ENCODE measurements at regions not wholly inside any gene's neighbourhood (a gene's known extent, or its start where the extent isn't known, plus 50 kb on each side); places are given as distances from the start of the nearest gene placed in this dataset.
"Not testable (repeated sequence)": the region's sequence is repeated elsewhere in the genome, so short reads cannot be mapped to it uniquely, and the experiment has no call there.

DNA sequence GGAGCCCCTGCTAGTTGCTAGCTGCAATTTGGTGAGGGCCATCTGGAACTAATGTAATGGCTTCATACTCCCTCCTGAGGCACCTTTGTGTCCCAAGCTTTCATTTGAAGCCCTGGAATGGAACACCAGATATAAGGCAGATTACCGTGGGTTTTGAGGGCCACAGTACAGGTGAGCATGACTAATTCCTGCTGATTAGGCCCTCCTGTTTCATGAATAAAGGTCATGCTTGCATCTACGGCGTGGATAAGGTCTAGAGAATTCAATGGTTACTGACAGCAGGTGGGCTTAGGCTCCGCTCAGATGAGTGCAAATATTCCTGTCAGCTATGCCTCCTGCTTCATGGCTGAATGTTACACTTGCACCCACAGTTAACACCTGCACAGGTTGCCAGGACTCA is 495.4 kb downstream of the NAP1L3 start:
- no peaks in the 10 kb centered on the region for H3K4me1 Mint-ChIP-seq (ENCODE audit: insufficient read depth, unreplicated experiment)
- H3K4me3 Mint-ChIP-seq (ENCODE audit: unreplicated experiment), result no peak overlapping the region
- H3K9me3 Mint-ChIP-seq (ENCODE audit: unreplicated experiment), result peaks cover 22% of the 10 kb centered on the region
- no peak overlapping the region for H3K27ac Mint-ChIP-seq (ENCODE audit: low read depth, unreplicated experiment)
- H3K27me3 Mint-ChIP-seq (ENCODE audit: insufficient read depth, unreplicated experiment), result no peaks in the 10 kb centered on the region
- no peak for DNase-seq (ENCODE audit: unreplicated experiment)
- ChIA-PET CTCF (no interaction called here), POLR2A (no interaction called here)
- intact Hi-C loops (cut with micrococcal nuclease), result no loop called here
- H3K36me3 Mint-ChIP-seq (ENCODE audit: insufficient read depth, unreplicated experiment), result no peaks in the 10 kb centered on the region
- no TSS peak for BruUV-seq (replicated peaks)
- TF ChIP-seq, protein P1, sequence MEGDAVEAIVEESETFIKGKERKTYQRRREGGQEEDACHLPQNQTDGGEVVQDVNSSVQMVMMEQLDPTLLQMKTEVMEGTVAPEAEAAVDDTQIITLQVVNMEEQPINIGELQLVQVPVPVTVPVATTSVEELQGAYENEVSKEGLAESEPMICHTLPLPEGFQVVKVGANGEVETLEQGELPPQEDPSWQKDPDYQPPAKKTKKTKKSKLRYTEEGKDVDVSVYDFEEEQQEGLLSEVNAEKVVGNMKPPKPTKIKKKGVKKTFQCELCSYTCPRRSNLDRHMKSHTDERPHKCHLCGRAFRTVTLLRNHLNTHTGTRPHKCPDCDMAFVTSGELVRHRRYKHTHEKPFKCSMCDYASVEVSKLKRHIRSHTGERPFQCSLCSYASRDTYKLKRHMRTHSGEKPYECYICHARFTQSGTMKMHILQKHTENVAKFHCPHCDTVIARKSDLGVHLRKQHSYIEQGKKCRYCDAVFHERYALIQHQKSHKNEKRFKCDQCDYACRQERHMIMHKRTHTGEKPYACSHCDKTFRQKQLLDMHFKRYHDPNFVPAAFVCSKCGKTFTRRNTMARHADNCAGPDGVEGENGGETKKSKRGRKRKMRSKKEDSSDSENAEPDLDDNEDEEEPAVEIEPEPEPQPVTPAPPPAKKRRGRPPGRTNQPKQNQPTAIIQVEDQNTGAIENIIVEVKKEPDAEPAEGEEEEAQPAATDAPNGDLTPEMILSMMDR (IDR thresholded peaks at IDR 0.05; ENCODE audit: unreplicated experiment), result no peak

DNA sequence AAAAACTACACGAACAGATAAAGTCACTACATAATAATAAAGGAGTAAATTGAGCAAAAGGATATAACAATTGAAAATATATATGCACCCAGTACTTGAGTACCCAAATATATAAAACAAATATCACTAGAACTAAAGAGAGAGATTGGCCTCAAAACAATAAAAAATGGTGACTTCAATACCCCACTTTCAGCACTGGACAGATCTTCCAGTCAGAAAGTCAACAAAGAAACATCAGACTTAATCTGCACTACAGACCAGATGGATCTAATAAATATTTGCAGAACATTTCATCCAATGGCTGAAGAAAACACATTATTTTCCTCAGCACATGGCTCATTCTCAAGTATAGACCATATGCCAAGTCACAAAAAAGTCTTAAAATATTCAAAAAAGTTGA is 503.6 kb downstream of the NAP1L3 start:
- DNase-seq (ENCODE audit: unreplicated experiment), result no peak
- no peak overlapping the region for H3K4me3 Mint-ChIP-seq (ENCODE audit: unreplicated experiment)
- ChIA-PET POLR2A (no interaction called here), CTCF (no interaction called here)
- TF ChIP-seq, protein P1 (IDR thresholded peaks at IDR 0.05; ENCODE audit: unreplicated experiment), result no peak
- no peaks in the 10 kb centered on the region for H3K36me3 Mint-ChIP-seq (ENCODE audit: insufficient read depth, unreplicated experiment)
- BruUV-seq (replicated peaks), result no TSS peak
- intact Hi-C loops (cut with micrococcal nuclease), result no loop called here
- no peak overlapping the region for H3K27ac Mint-ChIP-seq (ENCODE audit: low read depth, unreplicated experiment)
- H3K27me3 Mint-ChIP-seq (ENCODE audit: insufficient read depth, unreplicated experiment), result no peaks in the 10 kb centered on the region
- H3K9me3 Mint-ChIP-seq (ENCODE audit: unreplicated experiment), result peaks cover 41% of the 10 kb centered on the region
- no peaks in the 10 kb centered on the region for H3K4me1 Mint-ChIP-seq (ENCODE audit: insufficient read depth, unreplicated experiment)

DNA sequence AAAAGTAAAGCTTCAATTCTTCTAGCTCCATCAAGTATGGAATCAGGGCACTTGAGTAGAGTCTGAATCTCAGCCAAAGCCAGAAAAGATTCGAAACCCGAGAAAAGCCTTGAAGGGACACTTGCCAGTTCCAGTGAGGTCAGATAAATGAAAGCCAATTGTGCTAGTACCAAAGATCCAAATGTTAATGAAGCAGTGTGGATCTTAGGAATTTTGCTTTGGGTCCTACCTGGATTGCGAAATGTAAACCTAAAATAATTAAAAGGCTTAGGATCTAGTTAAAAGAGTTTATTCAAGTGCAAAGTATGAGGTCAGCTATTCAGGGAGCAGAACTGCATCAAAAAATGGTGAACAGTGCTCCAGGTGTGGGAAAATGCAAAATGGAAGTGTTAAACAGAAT is 552.6 kb downstream of the NAP1L3 start:
- no peaks in the 10 kb centered on the region for H3K4me1 Mint-ChIP-seq (ENCODE audit: insufficient read depth, unreplicated experiment)
- peaks cover 11% of the 10 kb centered on the region for H3K27me3 Mint-ChIP-seq (ENCODE audit: insufficient read depth, unreplicated experiment)
- CTCF ChIA-PET, result interaction anchor here (0.7 kb wide), 1 partner anchor 38 kb away, joined by 3 read pairs; no protein-coding TSS in a partner anchor
- no peaks in the 10 kb centered on the region for H3K36me3 Mint-ChIP-seq (ENCODE audit: insufficient read depth, unreplicated experiment)
- no TSS peak for BruUV-seq (replicated peaks)
- no peak overlapping the region for H3K4me3 Mint-ChIP-seq (ENCODE audit: unreplicated experiment)
- H3K27ac Mint-ChIP-seq (ENCODE audit: low read depth, unreplicated experiment), result no peak overlapping the region
- DNase-seq (ENCODE audit: unreplicated experiment), result no peak
- H3K9me3 Mint-ChIP-seq (ENCODE audit: unreplicated experiment), result no peaks in the 10 kb centered on the region
- POLR2A ChIA-PET, result no interaction called here
- TF ChIP-seq, protein P1 (IDR thresholded peaks at IDR 0.05; ENCODE audit: unreplicated experiment), result no peak
- intact Hi-C loops (cut with micrococcal nuclease), result no loop called here

DNA sequence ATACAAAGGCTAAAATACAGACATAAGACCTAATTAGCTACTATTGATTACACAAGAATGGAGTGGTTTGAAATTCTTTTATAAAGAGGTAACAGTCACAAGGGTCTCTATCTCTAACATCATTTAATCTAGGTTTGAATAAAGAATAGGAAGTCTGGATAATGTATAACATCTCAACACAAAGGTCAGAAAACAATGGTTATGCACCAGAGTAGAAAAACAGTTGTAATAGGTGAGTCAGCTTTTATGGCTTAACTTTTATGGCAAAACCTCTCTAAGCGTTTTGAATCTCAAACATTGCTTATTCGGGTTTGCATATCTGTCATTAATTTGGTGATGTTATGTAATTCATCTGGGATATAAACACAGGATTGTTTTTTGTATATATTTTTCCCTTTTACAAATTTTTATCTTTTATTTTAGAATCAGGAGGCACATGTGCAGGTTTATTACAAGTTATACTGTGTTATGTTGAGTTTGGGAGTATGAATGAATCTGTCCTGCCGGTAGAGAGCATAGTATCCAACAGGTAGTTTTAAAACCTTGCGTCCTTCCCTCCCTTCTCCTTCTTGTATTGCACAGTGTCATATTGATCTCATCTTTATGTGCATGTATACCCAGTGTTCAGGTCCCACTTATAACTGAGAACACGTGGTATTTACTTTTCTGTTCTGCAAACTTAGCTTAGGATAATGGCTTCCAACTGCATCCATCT is 569.9 kb downstream of the NAP1L3 start:
- H3K4me1 Mint-ChIP-seq (ENCODE audit: insufficient read depth, unreplicated experiment); H3K27ac Mint-ChIP-seq (ENCODE audit: low read depth, unreplicated experiment); DNase-seq (ENCODE audit: unreplicated experiment); POLR2A ChIA-PET; H3K27me3 Mint-ChIP-seq (ENCODE audit: insufficient read depth, unreplicated experiment); BruUV-seq (replicated peaks); intact Hi-C loops (cut with micrococcal nuclease); H3K9me3 Mint-ChIP-seq (ENCODE audit: unreplicated experiment); H3K36me3 Mint-ChIP-seq (ENCODE audit: insufficient read depth, unreplicated experiment); H3K4me3 Mint-ChIP-seq (ENCODE audit: unreplicated experiment); CTCF ChIA-PET: not testable (repeated sequence)

DNA sequence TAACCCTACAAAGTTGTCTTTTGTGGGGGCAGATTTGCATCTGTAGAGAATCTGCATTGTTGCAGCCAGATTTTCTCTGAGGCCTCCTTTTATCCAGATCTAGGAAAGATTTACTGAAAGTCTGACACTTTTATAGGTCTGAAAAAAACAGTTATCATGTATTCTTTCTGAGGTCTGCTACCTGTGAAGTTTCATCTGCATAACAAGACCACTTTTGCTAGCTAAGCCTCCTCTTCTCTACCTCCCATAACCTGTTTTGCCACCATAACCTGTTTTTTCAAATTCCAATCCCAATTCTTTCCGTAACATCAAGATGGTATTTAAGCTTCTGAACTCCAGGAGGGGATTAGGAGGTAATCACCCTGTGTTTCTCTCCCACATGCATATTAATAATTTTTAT is 577.8 kb downstream of the NAP1L3 start:
- H3K27me3 Mint-ChIP-seq (ENCODE audit: insufficient read depth, unreplicated experiment); CTCF ChIA-PET; POLR2A ChIA-PET; DNase-seq (ENCODE audit: unreplicated experiment); H3K27ac Mint-ChIP-seq (ENCODE audit: low read depth, unreplicated experiment); H3K9me3 Mint-ChIP-seq (ENCODE audit: unreplicated experiment); H3K36me3 Mint-ChIP-seq (ENCODE audit: insufficient read depth, unreplicated experiment); H3K4me1 Mint-ChIP-seq (ENCODE audit: insufficient read depth, unreplicated experiment); H3K4me3 Mint-ChIP-seq (ENCODE audit: unreplicated experiment); BruUV-seq (replicated peaks); intact Hi-C loops (cut with micrococcal nuclease): not testable (repeated sequence)

DNA sequence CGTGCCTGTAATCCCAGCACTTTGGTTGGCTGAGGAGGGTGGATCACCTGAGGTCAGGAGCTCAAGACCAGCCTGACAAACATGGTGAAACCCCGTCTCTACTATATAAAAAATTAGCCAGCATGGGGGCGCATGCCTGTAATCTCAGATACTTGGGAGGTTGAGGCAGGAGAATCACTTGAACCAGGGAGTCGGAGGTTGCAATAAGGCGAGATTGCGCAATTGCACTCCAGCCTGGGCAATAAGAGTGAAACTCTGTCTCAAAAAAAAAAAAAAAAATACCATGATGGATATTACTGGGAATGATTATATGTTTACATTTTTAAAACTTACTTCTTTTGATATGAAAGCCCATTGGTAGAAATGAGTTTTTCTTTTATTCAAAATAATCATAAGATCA is 594.5 kb downstream of the NAP1L3 start:
- CTCF ChIA-PET; H3K4me3 Mint-ChIP-seq (ENCODE audit: unreplicated experiment); H3K36me3 Mint-ChIP-seq (ENCODE audit: insufficient read depth, unreplicated experiment); intact Hi-C loops (cut with micrococcal nuclease); H3K27me3 Mint-ChIP-seq (ENCODE audit: insufficient read depth, unreplicated experiment); H3K9me3 Mint-ChIP-seq (ENCODE audit: unreplicated experiment); POLR2A ChIA-PET; DNase-seq (ENCODE audit: unreplicated experiment); H3K4me1 Mint-ChIP-seq (ENCODE audit: insufficient read depth, unreplicated experiment); H3K27ac Mint-ChIP-seq (ENCODE audit: low read depth, unreplicated experiment); BruUV-seq (replicated peaks): not testable (repeated sequence)

DNA sequence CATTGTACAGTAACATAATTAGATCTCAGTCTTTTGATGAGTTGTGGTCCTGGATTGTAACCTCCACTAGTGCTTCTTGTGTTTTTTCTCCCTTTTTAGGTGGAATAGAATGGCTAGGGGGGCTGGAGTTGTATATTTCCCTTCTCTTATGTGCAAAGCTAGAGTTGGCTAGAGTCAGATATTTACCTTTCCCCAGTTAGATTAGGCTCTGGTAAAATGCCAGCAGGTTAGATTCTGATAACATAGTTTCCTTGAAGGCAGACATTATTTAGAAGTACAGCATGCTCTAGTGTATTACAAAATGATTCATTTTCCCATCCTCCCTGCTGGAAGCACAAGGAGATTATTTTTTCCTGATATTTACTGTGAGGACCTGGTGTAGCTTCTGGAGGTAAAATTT is 618.1 kb downstream of the NAP1L3 start:
- H3K36me3 Mint-ChIP-seq (ENCODE audit: insufficient read depth, unreplicated experiment); H3K9me3 Mint-ChIP-seq (ENCODE audit: unreplicated experiment); H3K4me1 Mint-ChIP-seq (ENCODE audit: insufficient read depth, unreplicated experiment); H3K27ac Mint-ChIP-seq (ENCODE audit: low read depth, unreplicated experiment); H3K4me3 Mint-ChIP-seq (ENCODE audit: unreplicated experiment); CTCF ChIA-PET; BruUV-seq (replicated peaks); DNase-seq (ENCODE audit: unreplicated experiment); intact Hi-C loops (cut with micrococcal nuclease); H3K27me3 Mint-ChIP-seq (ENCODE audit: insufficient read depth, unreplicated experiment); POLR2A ChIA-PET: not testable (repeated sequence)

All from MCF 10A (cell line).